ENCODE measurements at regions not wholly inside any gene's neighbourhood (a gene's known extent, or its start where the extent isn't known, plus 50 kb on each side); places are given as distances from the start of the nearest gene placed in this dataset.
"Not testable (repeated sequence)": the region's sequence is repeated elsewhere in the genome, so short reads cannot be mapped to it uniquely, and the experiment has no call there.

GRCh38 chr6:167405778-167406532 lies 81.1 kb downstream of the TTLL2 start:
- Histone ChIP-seq H3K27me3 (replicated peaks) (no peaks in the 10 kb centered on the region), H3K4me3 (ENCODE audit: low read depth, low read length) (no peak overlapping the region), H3K27ac (no peak overlapping the region), H3K36me3 (replicated peaks) (no peaks in the 10 kb centered on the region)
- in situ Hi-C loops (cut with HindIII; ENCODE audit: low pct_ligation_motif_present, low sequenced_read_pairs) = no loop called here
- DNase-seq = no peak
- TF ChIP-seq, protein P1, sequence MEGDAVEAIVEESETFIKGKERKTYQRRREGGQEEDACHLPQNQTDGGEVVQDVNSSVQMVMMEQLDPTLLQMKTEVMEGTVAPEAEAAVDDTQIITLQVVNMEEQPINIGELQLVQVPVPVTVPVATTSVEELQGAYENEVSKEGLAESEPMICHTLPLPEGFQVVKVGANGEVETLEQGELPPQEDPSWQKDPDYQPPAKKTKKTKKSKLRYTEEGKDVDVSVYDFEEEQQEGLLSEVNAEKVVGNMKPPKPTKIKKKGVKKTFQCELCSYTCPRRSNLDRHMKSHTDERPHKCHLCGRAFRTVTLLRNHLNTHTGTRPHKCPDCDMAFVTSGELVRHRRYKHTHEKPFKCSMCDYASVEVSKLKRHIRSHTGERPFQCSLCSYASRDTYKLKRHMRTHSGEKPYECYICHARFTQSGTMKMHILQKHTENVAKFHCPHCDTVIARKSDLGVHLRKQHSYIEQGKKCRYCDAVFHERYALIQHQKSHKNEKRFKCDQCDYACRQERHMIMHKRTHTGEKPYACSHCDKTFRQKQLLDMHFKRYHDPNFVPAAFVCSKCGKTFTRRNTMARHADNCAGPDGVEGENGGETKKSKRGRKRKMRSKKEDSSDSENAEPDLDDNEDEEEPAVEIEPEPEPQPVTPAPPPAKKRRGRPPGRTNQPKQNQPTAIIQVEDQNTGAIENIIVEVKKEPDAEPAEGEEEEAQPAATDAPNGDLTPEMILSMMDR (IDR thresholded peaks at IDR 0.05; ENCODE audit: low read depth, low read length, missing control alignments) = no peak

GRCh38 chr6:167406533-167407238 lies 81.8 kb downstream of the TTLL2 start:
- in situ Hi-C loops (cut with HindIII; ENCODE audit: low pct_ligation_motif_present, low sequenced_read_pairs); H3K27me3 ChIP-seq (replicated peaks); H3K36me3 ChIP-seq (replicated peaks); DNase-seq; H3K27ac ChIP-seq; H3K4me3 ChIP-seq (ENCODE audit: low read depth, low read length): not testable (repeated sequence)

GRCh38 chr6:167407239-167408064 lies 82.6 kb downstream of the TTLL2 start:
- in situ Hi-C loops (cut with HindIII; ENCODE audit: low pct_ligation_motif_present, low sequenced_read_pairs) = no loop called here
- DNase-seq = no peak
- TF ChIP-seq, protein P1 (IDR thresholded peaks at IDR 0.05; ENCODE audit: low read depth, low read length, missing control alignments) = no peak

GRCh38 chr6:167408235-167408869 lies 83.5 kb downstream of the TTLL2 start:
- in situ Hi-C loops (cut with HindIII; ENCODE audit: low pct_ligation_motif_present, low sequenced_read_pairs) = no loop called here
- Histone ChIP-seq H3K27me3 (replicated peaks) (no peaks in the 10 kb centered on the region), H3K27ac (no peak overlapping the region), H3K4me3 (ENCODE audit: low read depth, low read length) (no peak overlapping the region), H3K36me3 (replicated peaks) (no peaks in the 10 kb centered on the region)
- DNase-seq = no peak
- TF ChIP-seq, protein P1 (IDR thresholded peaks at IDR 0.05; ENCODE audit: low read depth, low read length, missing control alignments) = no peak

More at GRCh38 chr6:167407239-167408064, 82.6 kb downstream of the TTLL2 start:
- Histone ChIP-seq H3K4me3 (ENCODE audit: low read depth, low read length) (no peak overlapping the region), H3K27me3 (replicated peaks) (no peaks in the 10 kb centered on the region), H3K36me3 (replicated peaks) (no peaks in the 10 kb centered on the region), H3K27ac (no peak overlapping the region)

GRCh38 chr6:167409079-167409478 lies 84.2 kb downstream of the TTLL2 start:
- TF ChIP-seq, protein P1 (IDR thresholded peaks at IDR 0.05; ENCODE audit: low read depth, low read length, missing control alignments) = no peak
- no peak overlapping the region for H3K4me3 ChIP-seq (ENCODE audit: low read depth, low read length)
- in situ Hi-C loops (cut with HindIII; ENCODE audit: low pct_ligation_motif_present, low sequenced_read_pairs) = no loop called here
- no peaks in the 10 kb centered on the region for H3K36me3 ChIP-seq (replicated peaks)
- H3K27me3 ChIP-seq (replicated peaks) = no peaks in the 10 kb centered on the region
- H3K27ac ChIP-seq = no peak overlapping the region
- no peak for DNase-seq

Data from brain microvascular endothelial cell (primary cell).